ENCODE measurements at regions not wholly inside any gene's neighbourhood (a gene's known extent, or its start where the extent isn't known, plus 50 kb on each side); places are given as distances from the start of the nearest gene placed in this dataset.
"Not testable (repeated sequence)": the region's sequence is repeated elsewhere in the genome, so short reads cannot be mapped to it uniquely, and the experiment has no call there.

GRCh38 chr4:156547439-156547838 lies 424.2 kb downstream of the PDGFC start:
- DNase-seq (ENCODE audit: low read depth in 2 of 2), result peak in 1 of 2 donors; percentile 89

DNA sequence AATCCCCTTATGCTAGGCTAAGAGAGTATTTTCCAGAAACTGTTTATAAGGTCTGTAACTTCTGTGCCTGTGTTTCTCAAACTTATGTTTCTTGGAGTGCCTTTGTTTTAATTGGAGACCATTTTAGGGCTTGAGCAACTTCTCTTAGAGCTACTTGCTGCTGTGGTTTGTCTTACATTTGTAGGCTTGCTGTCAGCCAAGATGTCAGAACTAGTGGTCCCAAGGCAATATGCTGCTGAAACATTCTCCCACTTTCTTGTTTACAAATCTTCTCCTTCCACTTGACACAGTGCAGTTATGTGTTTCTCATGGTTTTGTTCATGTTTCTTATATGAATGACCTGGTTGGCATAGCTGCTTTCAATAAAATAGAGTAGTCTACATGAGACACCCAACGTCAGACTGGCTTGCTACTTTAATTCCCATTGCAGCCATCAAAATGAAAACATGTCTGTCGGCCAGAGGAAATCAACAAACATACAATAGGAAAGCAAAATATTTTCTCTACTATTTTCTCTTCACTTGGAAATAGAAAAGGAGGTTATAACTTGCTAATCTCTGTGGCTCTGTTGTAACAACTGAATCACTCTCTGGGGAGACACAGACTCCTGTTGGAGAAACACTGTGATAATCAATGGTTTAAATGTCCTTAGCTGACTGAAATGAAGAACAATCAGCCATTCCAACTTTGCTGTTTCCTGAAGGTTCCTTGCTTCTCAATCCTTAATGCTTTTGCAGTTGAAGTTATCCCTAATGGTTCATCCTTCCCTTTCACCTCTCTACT lies 426.4 kb downstream of the PDGFC start:
- no peak for DNase-seq (ENCODE audit: low read depth in 2 of 2)

GRCh38 chr4:156539376-156539775 lies 432.2 kb downstream of the PDGFC start:
- no peak for DNase-seq (ENCODE audit: low read depth in 2 of 2)

GRCh38 chr4:156538651-156539257 lies 432.8 kb downstream of the PDGFC start:
- DNase-seq (ENCODE audit: low read depth in 2 of 2), result no peak

DNA sequence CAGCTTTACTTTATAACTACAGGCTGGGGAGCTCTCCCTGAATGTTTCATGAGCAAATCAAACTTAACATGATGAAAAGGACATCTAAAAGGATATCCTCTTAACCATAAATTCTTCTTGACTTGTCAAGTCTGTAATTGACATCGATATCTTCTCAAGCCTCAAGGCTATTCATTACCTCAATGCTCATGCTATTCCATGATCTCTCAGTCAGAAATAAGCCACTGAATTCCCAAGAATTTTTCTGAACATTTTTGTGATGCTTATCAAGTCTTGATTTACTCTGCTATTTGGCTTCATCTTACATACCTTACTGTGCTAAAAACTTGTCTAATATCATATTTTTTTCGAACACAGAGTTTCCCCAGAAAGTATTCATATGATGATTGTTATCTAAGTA lies 433.4 kb downstream of the PDGFC start:
- no peak for DNase-seq (ENCODE audit: low read depth in 2 of 2)

GRCh38 chr4:156537286-156537685 lies 434.3 kb downstream of the PDGFC start:
- DNase-seq (ENCODE audit: low read depth in 2 of 2), result no peak

DNA sequence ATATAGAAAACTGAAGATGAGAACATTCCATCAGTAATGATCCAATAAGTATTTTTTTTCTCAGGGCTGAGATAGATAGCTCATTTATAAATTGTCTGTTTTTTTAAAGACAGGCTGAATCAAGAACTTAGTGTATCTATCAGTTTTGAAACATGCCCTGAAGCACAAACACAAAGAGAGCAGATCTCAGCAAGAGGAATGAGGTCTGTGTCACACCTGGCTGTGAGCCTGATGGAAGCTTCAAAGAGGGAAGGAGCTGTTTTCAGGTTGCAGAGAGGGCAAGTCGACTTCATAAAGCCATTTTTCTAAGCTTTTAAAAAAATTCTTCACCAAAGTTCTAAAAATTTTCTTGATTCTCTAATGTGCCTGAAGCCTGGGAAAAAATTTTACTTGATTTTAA lies 434.9 kb downstream of the PDGFC start:
- DNase-seq (ENCODE audit: low read depth in 2 of 2), result no peak

- DNase-seq (ENCODE audit: low read depth in 2 of 2), result no peak
Observed at GRCh38 chr4:156534205-156534604, 437.4 kb downstream of the PDGFC start.

DNA sequence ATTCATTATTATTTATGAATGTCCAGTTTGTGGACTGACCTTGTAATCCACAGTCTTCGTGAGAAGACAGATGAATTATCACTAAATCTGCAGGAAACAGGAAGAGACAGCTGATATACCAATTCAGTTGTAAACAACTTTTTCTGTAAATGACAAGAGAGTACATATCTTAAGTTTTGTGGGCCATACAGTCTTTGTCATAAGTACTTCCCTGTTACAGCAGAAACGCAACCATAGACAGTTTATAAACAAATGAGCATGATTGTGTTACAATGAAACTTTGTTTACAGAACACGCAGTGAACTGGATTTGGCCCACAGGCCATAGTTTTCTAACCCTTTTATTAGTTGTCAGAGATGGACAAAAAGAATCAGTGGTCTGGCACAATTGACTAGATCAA lies 443.4 kb downstream of the PDGFC start:
- DNase-seq (ENCODE audit: low read depth in 2 of 2), result peak in 1 of 2 donors; percentile 50

GRCh38 chr4:156527237-156527993 lies 444.2 kb downstream of the PDGFC start:
- DNase-seq (ENCODE audit: low read depth in 2 of 2), result peak in 1 of 2 donors; percentile 12

DNA sequence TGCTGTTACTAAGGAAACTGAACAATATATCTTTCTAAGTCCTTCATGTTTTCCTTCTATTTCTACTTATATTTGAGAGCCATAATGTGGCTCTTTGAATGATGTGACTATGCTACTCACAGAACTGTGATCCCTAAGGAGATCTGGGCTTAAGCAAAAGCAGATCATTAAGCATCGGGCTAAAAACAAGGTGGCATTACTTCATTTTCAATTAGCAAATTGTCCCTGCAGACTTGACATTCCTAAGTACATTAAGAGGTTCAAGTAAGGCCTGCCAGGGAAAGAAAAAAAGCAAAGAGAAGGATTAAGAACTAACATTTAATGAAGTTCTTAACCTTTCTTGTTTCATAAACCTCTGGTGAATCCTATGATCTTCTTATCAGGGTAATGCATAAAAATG lies 447.6 kb downstream of the PDGFC start:
- no peak for DNase-seq (ENCODE audit: low read depth in 2 of 2)

GRCh38 chr4:156523492-156523891 lies 448.1 kb downstream of the PDGFC start:
- DNase-seq (ENCODE audit: low read depth in 2 of 2), result no peak

GRCh38 chr4:156521631-156522030 lies 450.0 kb downstream of the PDGFC start:
- DNase-seq (ENCODE audit: low read depth in 2 of 2), result no peak

- DNase-seq (ENCODE audit: low read depth in 2 of 2), result no peak
Observed at GRCh38 chr4:156517956-156518355, 453.6 kb downstream of the PDGFC start.

GRCh38 chr4:156517546-156517945 lies 454.1 kb downstream of the PDGFC start:
- no peak for DNase-seq (ENCODE audit: low read depth in 2 of 2)

- no peak for DNase-seq (ENCODE audit: low read depth in 2 of 2)
Observed at GRCh38 chr4:156516698-156517097, 454.9 kb downstream of the PDGFC start.

DNA sequence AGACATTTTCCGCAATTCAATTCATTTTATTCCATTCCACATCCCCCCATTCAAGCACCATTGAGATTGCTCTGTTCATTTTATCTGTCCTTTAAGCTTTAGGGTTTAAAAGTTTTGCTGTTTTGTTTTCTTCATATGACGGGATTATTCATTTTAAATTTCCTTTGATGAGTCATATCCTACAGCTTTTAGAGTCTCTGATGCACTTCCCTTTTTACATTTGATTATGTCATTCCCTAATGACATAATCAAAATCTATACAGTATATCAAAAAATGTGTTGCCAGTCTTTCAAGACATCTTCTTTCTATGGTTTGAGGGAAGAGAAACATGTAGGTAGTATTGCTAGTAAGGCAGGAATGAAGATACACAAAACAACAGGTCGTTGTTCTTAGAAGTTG lies 456.3 kb downstream of the PDGFC start:
- peak in 1 of 2 donors; percentile 46 for DNase-seq (ENCODE audit: low read depth in 2 of 2)

- DNase-seq (ENCODE audit: low read depth in 2 of 2), result peak; percentile 1 to 19
Observed at GRCh38 chr4:156512622-156513021, 459.0 kb downstream of the PDGFC start.

DNA sequence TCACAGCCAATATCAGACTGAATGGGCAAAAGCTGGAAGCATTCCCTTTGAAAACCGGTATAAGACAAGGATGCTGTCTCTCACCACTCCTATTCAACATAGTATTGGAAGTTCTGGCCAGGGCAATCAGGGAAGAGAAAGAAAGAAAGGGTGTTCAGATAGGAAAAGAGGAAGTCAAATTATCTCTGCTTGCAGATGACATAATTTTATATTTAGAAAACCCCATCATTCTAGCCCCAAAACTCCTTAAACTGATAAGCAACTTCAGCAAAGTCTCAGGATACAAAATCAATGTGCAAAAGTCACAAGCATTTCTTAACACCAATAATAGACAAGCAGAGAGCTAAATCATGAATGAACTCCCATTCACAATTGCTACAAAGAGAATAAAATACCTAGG lies 461.7 kb downstream of the PDGFC start:
- not testable (repeated sequence) for DNase-seq (ENCODE audit: low read depth in 2 of 2)

DNA sequence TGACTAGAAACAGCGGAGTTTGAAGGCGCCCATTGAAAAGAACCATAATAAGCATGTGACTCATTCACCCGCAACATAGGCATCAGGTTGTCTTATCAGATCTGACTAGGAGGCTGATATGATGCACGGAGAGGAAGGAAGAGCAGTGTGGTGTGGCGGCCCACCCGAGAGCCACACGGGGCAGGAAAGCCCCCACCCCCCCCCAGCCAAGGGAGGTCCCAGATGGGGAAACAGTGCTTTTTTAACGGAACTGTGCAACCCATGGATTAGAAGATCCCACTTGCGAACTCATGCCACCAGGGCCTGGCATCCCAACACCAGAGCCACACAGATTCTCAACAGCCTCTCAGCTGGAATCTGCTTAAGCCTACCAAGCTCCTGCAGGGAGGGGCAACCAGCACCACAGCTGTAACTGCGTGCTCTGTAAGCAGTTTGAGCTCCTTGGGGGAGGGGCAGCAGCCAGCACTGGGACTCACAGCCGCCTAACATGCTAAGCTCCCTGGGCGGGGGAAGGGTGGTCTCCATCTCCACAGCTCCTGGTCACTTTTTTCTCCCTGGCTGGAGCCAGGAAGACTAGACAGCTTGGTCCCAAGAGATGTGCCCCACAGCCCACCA lies 466.2 kb downstream of the PDGFC start:
- DNase-seq (ENCODE audit: low read depth in 2 of 2), result peak in 1 of 2 donors; percentile 58

GRCh38 chr4:156503119-156503518 lies 468.5 kb downstream of the PDGFC start:
- no peak for DNase-seq (ENCODE audit: low read depth in 2 of 2)

DNA sequence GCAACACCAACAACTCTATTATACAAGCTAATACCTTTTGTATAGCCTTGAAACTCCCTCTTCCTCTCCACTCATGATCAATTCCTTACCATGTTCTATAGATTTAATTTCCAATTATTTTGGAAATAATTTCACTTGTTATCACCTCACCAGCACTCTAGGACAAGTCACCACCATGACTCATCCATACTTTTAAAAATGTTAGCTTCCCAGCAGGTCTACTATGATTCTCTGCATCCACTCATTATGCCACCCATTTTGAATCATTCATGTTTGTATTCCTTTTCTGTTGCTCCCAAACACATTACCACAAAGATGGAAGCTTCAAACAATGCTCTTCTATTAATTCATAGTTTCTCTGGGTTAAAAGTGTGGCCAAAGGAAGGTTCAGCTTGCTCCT lies 469.6 kb downstream of the PDGFC start:
- DNase-seq (ENCODE audit: low read depth in 2 of 2), result no peak

All from lung microvascular endothelial cell (primary cell).